GM06990 (cell line): ENCODE measurements at regions not wholly inside any gene's neighbourhood (a gene's known extent, or its start where the extent isn't known, plus 50 kb on each side); places are given as distances from the start of the nearest gene placed in this dataset.

Source experiments
- DNase-seq: peaks from one replicate; pipeline ENCODE4 v3.0.0-alpha.2; 2011; ENCODE audit not compliant: insufficient read length; ENCODE audit errors: extremely low read depth
- H3K27me3 ChIP-seq: replicated peaks from 2 replicates; pipeline ENCODE4 v1.6.0; 2011; ENCODE audit warnings: low read length; ENCODE audit not compliant: control insufficient read depth, insufficient read depth
- H3K36me3 ChIP-seq: 2 replicates; pipeline ENCODE4 v1.5.1; 2011; ENCODE audit warnings: low read length; ENCODE audit not compliant: control insufficient read depth, insufficient read depth
- H3K4me3 ChIP-seq: replicated peaks from 2 replicates; pipeline ENCODE4 v1.5.1; 2011; ENCODE audit warnings: low read depth, mild to moderate bottlenecking, control low read depth, low read length
- CTCF ChIP-seq: IDR thresholded peaks from 2 replicates; pipeline ENCODE4 v1.5.1; 2011; ENCODE audit warnings: low read length, control low read depth, mild to moderate bottlenecking, inconsistent platforms; ENCODE audit not compliant: insufficient read depth, poor library complexity, severe bottlenecking

GRCh38 chr2:145235312-145235711, 715.4 kb upstream of the ZEB2 start:
- no peaks in the 10 kb centered on the region for H3K36me3 ChIP-seq
- no peak for DNase-seq
- no peak overlapping the region for H3K4me3 ChIP-seq
- no peak for TF ChIP-seq CTCF
- H3K27me3 ChIP-seq, result no peaks in the 10 kb centered on the region

GRCh38 chr2:145230546-145230945, 710.6 kb upstream of the ZEB2 start:
- H3K4me3 ChIP-seq, result no peak overlapping the region
- DNase-seq, result no peak
- no peak for TF ChIP-seq CTCF
- no peaks in the 10 kb centered on the region for H3K36me3 ChIP-seq
- no peaks in the 10 kb centered on the region for H3K27me3 ChIP-seq

GRCh38 chr2:145228506-145228905, 708.6 kb upstream of the ZEB2 start:
- no peak for TF ChIP-seq CTCF
- no peak overlapping the region for H3K4me3 ChIP-seq
- H3K36me3 ChIP-seq, result no peaks in the 10 kb centered on the region
- no peaks in the 10 kb centered on the region for H3K27me3 ChIP-seq
- DNase-seq, result no peak

- no peaks in the 10 kb centered on the region for H3K27me3 ChIP-seq
- no peak for DNase-seq
- TF ChIP-seq CTCF, result no peak
These were observed 707.0 kb upstream of the ZEB2 start for GRCh38 chr2:145226901-145227300.

GRCh38 chr2:145221516-145221915, 701.6 kb upstream of the ZEB2 start:
- DNase-seq, result no peak
- Histone ChIP-seq H3K36me3 (no peaks in the 10 kb centered on the region), H3K4me3 (no peak overlapping the region), H3K27me3 (no peaks in the 10 kb centered on the region)
- TF ChIP-seq CTCF, result no peak

More at GRCh38 chr2:145226901-145227300, 707.0 kb upstream of the ZEB2 start:
- H3K4me3 ChIP-seq, result no peak overlapping the region
- H3K36me3 ChIP-seq, result no peaks in the 10 kb centered on the region

- no peak overlapping the region for H3K4me3 ChIP-seq
- H3K36me3 ChIP-seq, result no peaks in the 10 kb centered on the region
- H3K27me3 ChIP-seq, result no peaks in the 10 kb centered on the region
- no peak for TF ChIP-seq CTCF
- no peak for DNase-seq
These were observed 701.1 kb upstream of the ZEB2 start for GRCh38 chr2:145221032-145221431.
